ENCODE measurements at regions not wholly inside any gene's neighbourhood (a gene's known extent, or its start where the extent isn't known, plus 50 kb on each side); places are given as distances from the start of the nearest gene placed in this dataset.

DNA sequence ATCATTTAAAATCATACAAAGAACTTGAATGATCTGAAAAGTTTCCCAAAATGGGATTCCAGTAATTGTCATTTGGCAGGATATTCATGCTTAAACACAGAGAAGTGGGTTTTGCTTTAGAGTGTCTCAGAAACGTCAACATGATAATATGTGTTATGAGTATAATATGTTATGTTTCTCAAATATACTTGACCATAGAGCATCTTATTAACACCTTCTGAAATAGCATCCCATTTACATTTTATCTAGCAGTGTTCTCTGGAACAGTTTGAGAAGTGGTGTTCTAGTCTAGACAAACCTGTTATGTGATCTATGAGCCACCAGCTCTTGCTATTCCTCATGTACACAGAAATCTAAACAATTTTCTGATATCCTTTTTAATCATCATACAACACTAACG is 588.8 kb upstream of the PBX1 start:
- Histone ChIP-seq H3K4me3 (no peak overlapping the region), H3K27ac (no peak overlapping the region), H3K9me3 (no peaks in the 10 kb centered on the region), H3K36me3 (no peaks in the 10 kb centered on the region), H3K27me3 (no peaks in the 10 kb centered on the region), H3K4me1 (no peaks in the 10 kb centered on the region)
- 36% methylated on average over 2 of the region's 2 CpGs for WGBS (ENCODE audit: insufficient coverage, low coverage, low lambda C conversion rate, missing lambda C conversion rate)
- ATAC-seq (no peak), DNase-seq (no peak)
- TF ChIP-seq POLR2A (IDR thresholded peaks at IDR 0.05), result no peak
- TF ChIP-seq, protein P1, sequence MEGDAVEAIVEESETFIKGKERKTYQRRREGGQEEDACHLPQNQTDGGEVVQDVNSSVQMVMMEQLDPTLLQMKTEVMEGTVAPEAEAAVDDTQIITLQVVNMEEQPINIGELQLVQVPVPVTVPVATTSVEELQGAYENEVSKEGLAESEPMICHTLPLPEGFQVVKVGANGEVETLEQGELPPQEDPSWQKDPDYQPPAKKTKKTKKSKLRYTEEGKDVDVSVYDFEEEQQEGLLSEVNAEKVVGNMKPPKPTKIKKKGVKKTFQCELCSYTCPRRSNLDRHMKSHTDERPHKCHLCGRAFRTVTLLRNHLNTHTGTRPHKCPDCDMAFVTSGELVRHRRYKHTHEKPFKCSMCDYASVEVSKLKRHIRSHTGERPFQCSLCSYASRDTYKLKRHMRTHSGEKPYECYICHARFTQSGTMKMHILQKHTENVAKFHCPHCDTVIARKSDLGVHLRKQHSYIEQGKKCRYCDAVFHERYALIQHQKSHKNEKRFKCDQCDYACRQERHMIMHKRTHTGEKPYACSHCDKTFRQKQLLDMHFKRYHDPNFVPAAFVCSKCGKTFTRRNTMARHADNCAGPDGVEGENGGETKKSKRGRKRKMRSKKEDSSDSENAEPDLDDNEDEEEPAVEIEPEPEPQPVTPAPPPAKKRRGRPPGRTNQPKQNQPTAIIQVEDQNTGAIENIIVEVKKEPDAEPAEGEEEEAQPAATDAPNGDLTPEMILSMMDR (IDR thresholded peaks at IDR 0.05), result no peak
- intact Hi-C loops (cut with DNase I), result no loop called here

DNA sequence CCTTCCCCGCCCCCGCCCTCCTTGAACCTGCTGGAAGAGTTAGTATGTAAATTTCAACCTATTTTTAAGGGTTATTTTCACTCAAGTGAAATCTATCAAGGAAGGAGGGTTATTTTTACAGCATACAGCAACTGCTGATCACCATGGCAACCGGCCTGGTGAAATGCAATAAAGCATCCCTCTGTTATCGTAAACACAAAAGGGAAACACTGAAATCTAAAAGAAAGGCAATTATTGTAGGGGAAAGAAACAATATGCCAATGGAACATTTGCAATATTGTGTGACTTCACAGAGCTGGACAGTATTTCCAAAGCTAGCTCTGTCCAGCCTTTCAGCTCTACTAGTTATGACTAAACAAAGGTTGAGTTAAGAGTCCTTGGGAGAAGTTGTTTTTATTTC is 588.3 kb upstream of the PBX1 start:
- Histone ChIP-seq H3K27ac (no peak overlapping the region), H3K27me3 (no peaks in the 10 kb centered on the region), H3K4me3 (no peak overlapping the region), H3K9me3 (no peaks in the 10 kb centered on the region), H3K36me3 (no peaks in the 10 kb centered on the region), H3K4me1 (no peaks in the 10 kb centered on the region)
- DNase-seq (no peak), ATAC-seq (no peak)
- TF ChIP-seq POLR2A (IDR thresholded peaks at IDR 0.05), result no peak
- TF ChIP-seq, protein P1 (IDR thresholded peaks at IDR 0.05), result no peak
- intact Hi-C loops (cut with DNase I), result no loop called here
- 56% methylated on average over 4 of the region's 4 CpGs for WGBS (ENCODE audit: insufficient coverage, low coverage, low lambda C conversion rate, missing lambda C conversion rate)

DNA sequence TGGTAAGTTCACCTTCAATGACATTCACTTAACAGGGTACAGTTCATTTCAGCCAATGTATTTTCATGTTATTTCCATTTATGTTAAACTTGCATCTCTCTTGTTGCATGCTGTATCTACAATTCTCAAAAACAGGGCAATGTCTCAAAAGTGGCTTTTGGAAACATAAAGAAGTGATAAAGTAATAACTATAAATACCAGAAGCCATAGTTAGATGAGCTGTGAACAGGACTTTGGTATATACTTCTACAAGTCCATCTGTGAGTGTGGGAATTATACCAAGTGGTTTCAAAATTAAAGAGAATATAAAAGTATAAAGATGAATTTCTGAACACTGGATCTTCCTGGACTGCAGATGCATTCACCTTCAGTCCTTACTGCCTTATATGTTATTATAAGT is 585.4 kb upstream of the PBX1 start:
- DNase-seq (no peak), ATAC-seq (no peak)
- H3K27ac ChIP-seq, result no peak overlapping the region
- H3K4me1 ChIP-seq, result no peaks in the 10 kb centered on the region
- no peaks in the 10 kb centered on the region for H3K27me3 ChIP-seq
- no peak for TF ChIP-seq POLR2A (IDR thresholded peaks at IDR 0.05)
- TF ChIP-seq, protein P1 (IDR thresholded peaks at IDR 0.05), result no peak
- H3K36me3 ChIP-seq, result no peaks in the 10 kb centered on the region
- intact Hi-C loops (cut with DNase I), result no loop called here
- H3K9me3 ChIP-seq, result no peaks in the 10 kb centered on the region
- H3K4me3 ChIP-seq, result no peak overlapping the region

DNA sequence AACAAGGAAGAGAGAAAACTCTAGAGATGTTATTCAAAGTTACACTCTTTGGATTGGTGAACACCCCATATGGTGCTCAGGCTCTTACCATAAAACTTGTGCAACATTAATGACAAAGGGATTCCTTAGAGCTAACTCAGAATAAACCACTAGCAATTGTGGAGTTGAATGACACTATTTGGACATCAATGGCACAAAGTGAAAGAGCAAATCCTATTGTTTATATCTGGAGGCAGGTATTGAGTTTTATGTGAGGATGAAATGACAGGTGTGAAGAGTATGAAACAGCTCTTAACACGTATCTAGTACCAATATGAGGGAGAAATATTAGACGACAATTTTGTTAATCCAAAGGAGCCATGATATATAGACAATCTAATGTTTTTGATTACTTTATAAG is 584.9 kb upstream of the PBX1 start:
- Histone ChIP-seq H3K4me1 (no peaks in the 10 kb centered on the region), H3K36me3 (no peaks in the 10 kb centered on the region), H3K27ac (no peak overlapping the region), H3K9me3 (no peaks in the 10 kb centered on the region), H3K27me3 (no peaks in the 10 kb centered on the region), H3K4me3 (no peak overlapping the region)
- intact Hi-C loops (cut with DNase I), result no loop called here
- ATAC-seq (no peak), DNase-seq (no peak)
- TF ChIP-seq POLR2A (IDR thresholded peaks at IDR 0.05), result no peak
- TF ChIP-seq, protein P1 (IDR thresholded peaks at IDR 0.05), result no peak
- WGBS (ENCODE audit: insufficient coverage, low coverage, low lambda C conversion rate, missing lambda C conversion rate), result 50% methylated on average over 2 of the region's 2 CpGs

DNA sequence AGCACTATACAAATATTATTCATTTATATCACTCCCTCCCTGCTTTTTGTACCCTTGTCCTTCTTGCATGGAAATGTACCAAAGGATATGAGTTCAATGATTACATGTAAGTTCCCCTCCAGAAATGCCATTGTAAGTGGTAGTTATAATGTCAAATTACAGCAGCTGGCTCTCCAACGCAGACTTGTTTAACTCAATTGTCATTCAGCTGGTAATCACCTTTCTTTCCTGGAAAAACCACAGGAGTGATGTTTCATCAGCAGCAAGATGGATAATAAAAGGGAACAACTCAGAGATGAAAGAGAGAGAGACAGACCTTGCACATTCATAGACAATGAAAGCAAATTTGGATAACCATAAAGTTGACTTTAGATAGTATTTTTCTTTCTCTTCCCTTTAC is 578.6 kb upstream of the PBX1 start:
- 33% methylated on average over 1 of the region's 1 CpG for WGBS (ENCODE audit: insufficient coverage, low coverage, low lambda C conversion rate, missing lambda C conversion rate)
- TF ChIP-seq POLR2A (IDR thresholded peaks at IDR 0.05), result no peak
- TF ChIP-seq, protein P1 (IDR thresholded peaks at IDR 0.05), result no peak
- H3K27me3 ChIP-seq, result no peaks in the 10 kb centered on the region
- no peak overlapping the region for H3K27ac ChIP-seq
- no peak for ATAC-seq
- H3K4me3 ChIP-seq, result no peak overlapping the region
- no peaks in the 10 kb centered on the region for H3K36me3 ChIP-seq
- intact Hi-C loops (cut with DNase I), result no loop called here
- H3K9me3 ChIP-seq, result no peaks in the 10 kb centered on the region
- DNase-seq, result no peak
- H3K4me1 ChIP-seq, result no peaks in the 10 kb centered on the region

Data from right lobe of liver (tissue), 6 donors.